Panc1 (cell line): ENCODE measurements at regions not wholly inside any gene's neighbourhood (a gene's known extent, or its start where the extent isn't known, plus 50 kb on each side); places are given as distances from the start of the nearest gene placed in this dataset.
"Not testable (repeated sequence)": the region's sequence is repeated elsewhere in the genome, so short reads cannot be mapped to it uniquely, and the experiment has no call there.

Experiments used
- ATAC-seq: fragments of 200-7000 bp; cut with Tn5 transposase; 2 replicates; pipeline ENCODE4 v1.9.1; 2020; ENCODE audit warnings: mild to moderate bottlenecking, moderate library complexity
- BruUV-seq: library from RNA; stranded (reverse); fragments of 400-500 nt; replicated peaks from 2 replicates; lab custom pipeline; 2021; lab: Mats Ljungman, UMichigan
- CTCF ChIA-PET: fragments of 300-600 bp; sonication (Branson Sonifier 250); formaldehyde crosslinking; loops from one replicate; lab custom pipeline; 2022; ENCODE audit warnings: antibody characterized with exemption; lab: Charles Lee
- POLR2A ChIA-PET: fragments of 300-600 bp; sonication (Branson Sonifier 250); formaldehyde crosslinking; loops from one replicate; lab custom pipeline; 2022; ENCODE audit warnings: antibody characterized with exemption; lab: Charles Lee
- DNase-seq: peaks from one replicate; pipeline ENCODE4 v3.0.0-alpha.2; 2010; ENCODE audit warnings: low read depth, low spot score
- H3K27ac ChIP-seq: 2 replicates; pipeline ENCODE4 v1.5.1; 2011; ENCODE audit warnings: mild to moderate bottlenecking, low read length, inconsistent platforms
- H3K27me3 ChIP-seq: fragments of 200-500 bp; sonication (Bioruptor generic); 2 replicates; pipeline ENCODE4 v1.6.0; 2014; ENCODE audit warnings: low read length, inconsistent platforms; ENCODE audit not compliant: control insufficient read depth, insufficient read depth
- H3K36me3 ChIP-seq: fragments of 200-500 bp; sonication (Bioruptor generic); 2 replicates; pipeline ENCODE4 v1.5.1; 2014; ENCODE audit warnings: inconsistent platforms, mild to moderate bottlenecking, low read length, moderate library complexity; ENCODE audit not compliant: control insufficient read depth, insufficient read depth
- H3K4me1 ChIP-seq: 2 replicates; pipeline ENCODE4 v1.5.1; 2011; ENCODE audit warnings: inconsistent platforms, mild to moderate bottlenecking, low read length, moderate library complexity; ENCODE audit not compliant: control insufficient read depth, insufficient read depth
- H3K4me3 ChIP-seq, 2 experiments: 2 replicates each; pipeline ENCODE4 v1.5.1; 2011 to 2012; ENCODE audit warnings: low read depth in 2 of 2, low read length in 2 of 2, mild to moderate bottlenecking in 2 of 2, inconsistent platforms in 1 of 2, moderate library complexity in 1 of 2
- H3K9me3 ChIP-seq: fragments of 200-500 bp; sonication (Bioruptor generic); 2 replicates; pipeline ENCODE4 v1.5.1; 2014; ENCODE audit warnings: low read depth, mild to moderate bottlenecking, inconsistent platforms, low read length, moderate library complexity; ENCODE audit not compliant: control insufficient read depth, insufficient read depth
- in situ Hi-C: cut with HindIII; loops from 2 replicates; pipeline ENCODE4 v1.10.0; 2016; ENCODE audit warnings: low sequenced_read_pairs, low pct_unique_long_range_greater_than_20kb
- intact Hi-C: fragments of 100-400 bp; cut with micrococcal nuclease; formaldehyde crosslinking; loops from one replicate; pipeline ENCODE4 v1.10.0; 2022; ENCODE audit not compliant: unreplicated experiment

DNA sequence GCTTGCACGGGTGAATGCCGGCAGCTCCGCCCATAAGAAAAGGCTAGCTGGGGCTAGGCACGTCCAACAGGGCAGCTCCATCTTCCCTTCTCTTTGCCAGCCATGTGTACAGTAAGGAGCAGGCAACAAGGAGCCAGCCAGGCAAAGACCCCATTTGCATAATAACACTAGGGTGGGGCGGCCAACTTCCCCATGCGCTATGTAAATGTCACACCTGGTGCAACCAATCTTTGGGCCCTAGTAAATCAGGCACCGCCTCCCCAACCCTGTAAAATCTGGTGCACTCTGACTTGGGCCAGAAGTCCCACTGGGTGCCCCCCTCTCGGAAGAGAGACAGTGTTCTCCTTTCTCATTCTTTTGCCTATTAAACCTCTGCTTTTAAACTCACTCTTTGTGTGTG, 115.2 kb downstream of the NPIPA7 start:
- CTCF ChIA-PET, in situ Hi-C loops: not testable (repeated sequence)

DNA sequence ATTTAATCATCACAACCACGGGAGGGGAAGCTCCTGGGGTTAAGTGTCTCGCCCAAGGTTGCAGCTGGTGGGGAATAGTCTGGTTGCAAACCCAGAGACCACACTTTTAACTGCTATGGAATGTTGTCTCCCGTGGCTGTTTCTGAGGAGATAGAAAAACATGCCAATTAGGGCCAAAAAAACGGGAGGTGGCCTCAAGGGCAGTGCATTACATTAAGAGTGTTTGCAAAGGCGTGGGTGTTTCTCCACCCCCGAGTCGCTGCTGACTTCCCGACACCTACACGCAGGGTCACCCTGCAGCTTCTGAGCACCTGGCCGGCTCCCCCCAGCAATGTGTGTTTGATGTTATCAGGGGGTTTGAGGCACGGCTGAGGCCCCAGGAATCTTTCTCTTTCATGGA, 116.1 kb downstream of the NPIPA7 start:
- H3K4me3 ChIP-seq, in situ Hi-C loops, H3K27ac ChIP-seq, intact Hi-C loops, H3K4me1 ChIP-seq, POLR2A ChIA-PET, H3K27me3 ChIP-seq, DNase-seq, H3K9me3 ChIP-seq, H3K36me3 ChIP-seq, BruUV-seq, CTCF ChIA-PET, ATAC-seq: not testable (repeated sequence)

More for the DNA sequence above, 115.2 kb downstream of the NPIPA7 start:
- ATAC-seq, H3K9me3 ChIP-seq, POLR2A ChIA-PET, H3K27ac ChIP-seq, H3K4me1 ChIP-seq, DNase-seq, H3K4me3 ChIP-seq, H3K27me3 ChIP-seq, BruUV-seq, H3K36me3 ChIP-seq, intact Hi-C loops: not testable (repeated sequence)

DNA sequence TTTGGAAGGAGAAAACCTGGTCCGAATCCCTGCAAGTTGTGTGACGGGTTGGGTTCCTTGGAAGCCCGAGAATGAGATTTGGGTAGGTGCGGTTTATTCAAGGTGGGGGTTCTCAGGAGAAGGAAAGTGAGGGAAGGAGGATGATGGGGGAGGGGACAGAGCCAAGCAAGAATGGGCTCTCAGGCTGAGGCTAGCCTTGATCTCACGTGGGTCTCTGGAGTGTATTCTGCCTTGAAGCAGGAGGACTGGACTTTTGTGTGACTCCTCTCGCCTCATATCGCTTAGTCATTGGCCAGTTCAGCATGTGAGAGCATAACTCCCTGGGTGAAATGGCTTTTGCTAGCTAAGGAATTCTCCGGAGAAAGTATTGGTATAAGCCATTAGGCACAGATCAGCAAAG, 120.9 kb downstream of the NPIPA7 start:
- ATAC-seq, H3K4me3 ChIP-seq, H3K27ac ChIP-seq, BruUV-seq, H3K36me3 ChIP-seq, H3K4me1 ChIP-seq, H3K9me3 ChIP-seq, DNase-seq, CTCF ChIA-PET, intact Hi-C loops, H3K27me3 ChIP-seq, in situ Hi-C loops, POLR2A ChIA-PET: not testable (repeated sequence)

DNA sequence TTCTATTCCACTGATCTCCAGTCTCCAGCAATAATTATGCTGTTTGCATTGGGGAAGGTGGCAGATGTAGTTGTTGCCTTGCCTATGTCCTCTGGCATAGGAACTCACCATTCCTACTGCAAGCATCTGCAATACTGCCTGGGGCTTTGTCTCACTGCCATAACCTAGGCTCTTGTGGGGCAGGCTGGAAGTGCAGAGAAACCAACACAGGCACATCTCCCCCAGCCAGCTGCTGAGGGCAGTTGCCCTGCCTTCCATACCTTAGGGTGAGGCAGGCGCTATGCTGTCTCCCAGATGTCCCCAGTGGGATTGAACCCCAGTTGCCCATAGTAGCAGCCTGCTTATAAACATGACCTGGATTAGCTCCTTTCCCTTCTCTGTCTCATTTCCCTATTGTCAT, 128.1 kb downstream of the NPIPA7 start:
- in situ Hi-C loops, H3K36me3 ChIP-seq, CTCF ChIA-PET, DNase-seq, H3K9me3 ChIP-seq, H3K27me3 ChIP-seq, H3K4me3 ChIP-seq, intact Hi-C loops, H3K27ac ChIP-seq, BruUV-seq, ATAC-seq, H3K4me1 ChIP-seq, POLR2A ChIA-PET: not testable (repeated sequence)

DNA sequence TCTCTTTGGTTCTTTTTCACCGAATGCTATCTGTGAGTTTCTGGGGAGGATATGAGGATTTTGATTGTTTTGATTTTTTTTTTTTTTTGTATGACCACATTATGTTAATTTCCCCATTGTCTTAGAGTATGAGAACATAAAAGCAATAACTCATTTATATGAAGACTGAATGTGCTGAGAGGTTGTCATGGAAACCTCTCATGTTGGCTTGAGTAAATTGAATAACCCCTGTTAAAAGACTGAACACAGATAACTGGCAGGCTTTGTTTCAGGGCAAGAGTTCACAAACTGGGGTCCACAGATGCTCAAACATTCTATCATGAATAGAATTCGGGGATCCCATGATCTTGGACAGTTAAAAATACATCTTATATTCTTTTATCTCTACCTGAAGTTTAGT, 129.4 kb downstream of the NPIPA7 start:
- H3K4me1 ChIP-seq, in situ Hi-C loops, H3K27me3 ChIP-seq, intact Hi-C loops, H3K9me3 ChIP-seq, H3K27ac ChIP-seq, POLR2A ChIA-PET, DNase-seq, ATAC-seq, CTCF ChIA-PET, H3K36me3 ChIP-seq, H3K4me3 ChIP-seq, BruUV-seq: not testable (repeated sequence)

DNA sequence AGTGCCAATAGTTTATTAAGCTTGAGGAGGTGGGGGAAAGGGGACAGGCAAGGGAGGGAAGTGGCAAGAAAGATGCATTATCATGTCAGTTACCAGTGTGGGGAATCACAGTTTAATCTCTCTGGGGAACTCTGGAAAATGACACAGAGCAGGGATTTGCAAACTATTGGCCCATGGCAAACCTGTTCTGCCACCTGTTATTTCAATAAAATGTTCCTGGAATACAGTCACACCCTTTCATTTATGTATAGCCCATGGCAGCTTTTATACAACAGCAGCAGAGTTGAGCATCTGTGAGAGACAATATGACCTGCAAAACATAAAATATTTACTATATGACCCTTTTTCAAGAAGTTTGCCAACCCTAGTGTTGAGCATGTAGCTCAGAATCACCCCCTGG, 140.5 kb downstream of the NPIPA7 start:
- in situ Hi-C loops, H3K9me3 ChIP-seq, H3K27me3 ChIP-seq, DNase-seq, POLR2A ChIA-PET, H3K27ac ChIP-seq, H3K36me3 ChIP-seq, BruUV-seq, ATAC-seq, H3K4me1 ChIP-seq, CTCF ChIA-PET, H3K4me3 ChIP-seq, intact Hi-C loops: not testable (repeated sequence)

DNA sequence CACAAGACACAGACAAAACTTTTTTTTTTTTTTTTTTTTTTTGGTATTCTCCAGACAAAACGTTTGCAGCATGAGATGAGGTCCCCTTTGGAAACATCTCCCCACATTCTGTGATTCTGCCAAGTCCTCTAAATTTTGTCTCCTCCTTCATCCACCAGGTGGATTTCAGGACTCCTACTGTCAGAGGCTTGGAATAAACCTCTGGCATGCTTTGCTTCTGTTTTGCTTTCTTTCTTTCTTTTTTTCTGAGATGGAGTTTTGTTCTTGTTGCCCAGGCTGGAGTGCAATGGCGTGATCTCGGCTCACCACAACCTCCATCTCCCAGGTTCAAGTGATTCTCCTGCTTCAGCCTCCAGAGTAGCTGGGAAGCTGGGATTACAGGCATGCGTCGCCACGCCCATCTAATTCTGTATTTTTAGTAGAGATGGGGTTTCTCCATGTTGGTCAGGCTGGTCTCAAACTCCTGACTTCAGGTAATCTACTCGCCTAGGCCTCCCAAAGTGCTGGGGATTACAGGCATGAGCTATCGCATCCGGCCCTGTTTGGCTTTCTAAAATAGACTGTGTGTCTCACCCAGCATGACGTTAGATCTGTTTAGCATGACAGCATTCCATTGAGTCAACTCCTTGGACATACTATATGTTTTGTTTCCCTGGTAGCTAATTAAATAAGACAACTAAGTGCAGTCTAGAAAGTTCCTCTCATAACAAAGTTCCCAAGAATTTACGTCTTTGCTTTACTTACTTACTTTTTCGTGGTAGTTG, 142.5 kb downstream of the NPIPA7 start:
- H3K4me1 ChIP-seq, CTCF ChIA-PET, DNase-seq, BruUV-seq, H3K36me3 ChIP-seq, ATAC-seq, H3K4me3 ChIP-seq, intact Hi-C loops, H3K27ac ChIP-seq, in situ Hi-C loops, POLR2A ChIA-PET, H3K9me3 ChIP-seq, H3K27me3 ChIP-seq: not testable (repeated sequence)
